SKM-1 treated with dmso at 0.1 percent for 144 hours (cell line): ENCODE measurements at regions not wholly inside any gene's neighbourhood (a gene's known extent, or its start where the extent isn't known, plus 50 kb on each side); places are given as distances from the start of the nearest gene placed in this dataset.
A peak's percentile ranks its signal among the peaks of the same experiment; 100 is the strongest.

Experiments used
- DNase-seq: peaks from one replicate; lab custom pipeline; 2025; ENCODE audit not compliant: unreplicated experiment; lab: John Stamatoyannopoulos, UW

DNA sequence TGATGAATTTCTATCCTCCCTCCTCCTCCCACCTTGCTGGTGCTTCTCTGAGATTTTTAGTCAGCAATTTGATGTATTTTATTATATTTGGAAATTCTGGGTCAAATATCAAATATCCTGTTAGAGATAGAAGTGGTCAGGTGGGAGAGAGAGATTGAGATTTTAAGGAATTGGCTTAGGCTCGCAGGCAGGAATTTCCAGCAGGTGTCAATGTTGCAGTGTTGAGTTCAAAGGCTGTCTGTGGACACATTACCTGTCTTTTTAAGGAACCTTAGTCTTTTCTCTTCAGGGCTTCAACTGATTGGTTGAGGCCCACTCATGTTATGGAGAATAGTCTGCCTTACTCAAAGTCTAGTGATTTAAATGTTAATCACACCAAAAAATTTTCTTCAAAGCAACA is 457.3 kb downstream of the FLRT2 start:
- DNase-seq, result no peak

DNA sequence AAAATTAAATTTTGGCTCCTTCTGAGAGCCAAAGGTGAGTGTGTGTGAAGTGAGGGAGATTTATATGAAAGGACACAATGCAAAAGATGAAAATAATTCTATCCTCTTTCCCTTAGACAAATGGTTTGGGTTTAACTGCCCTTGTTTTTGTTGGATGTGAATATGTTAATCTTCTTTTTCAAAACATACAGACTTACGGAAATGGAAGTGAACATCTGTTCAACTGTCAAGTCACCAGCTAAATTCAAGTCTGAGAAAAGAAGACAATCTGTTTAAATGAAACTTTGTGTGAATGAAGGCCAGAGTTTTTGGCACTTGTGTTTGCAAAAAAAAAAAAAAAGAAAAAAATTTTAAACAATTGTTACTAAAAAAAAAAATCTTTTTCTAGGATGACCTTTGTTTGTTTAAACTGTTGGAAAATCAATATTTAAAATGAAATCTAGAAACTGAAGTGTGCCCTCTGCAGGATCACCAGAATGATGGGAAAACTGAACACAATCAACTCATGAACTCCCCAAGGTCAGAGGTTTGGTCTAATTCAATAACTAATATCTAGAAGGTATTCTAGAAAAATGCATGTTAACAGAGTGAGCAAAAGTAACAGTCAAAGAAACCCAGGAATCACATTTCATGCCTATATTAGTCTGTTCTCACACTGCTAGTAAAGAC is 448.8 kb downstream of the FLRT2 start:
- DNase-seq, result no peak

DNA sequence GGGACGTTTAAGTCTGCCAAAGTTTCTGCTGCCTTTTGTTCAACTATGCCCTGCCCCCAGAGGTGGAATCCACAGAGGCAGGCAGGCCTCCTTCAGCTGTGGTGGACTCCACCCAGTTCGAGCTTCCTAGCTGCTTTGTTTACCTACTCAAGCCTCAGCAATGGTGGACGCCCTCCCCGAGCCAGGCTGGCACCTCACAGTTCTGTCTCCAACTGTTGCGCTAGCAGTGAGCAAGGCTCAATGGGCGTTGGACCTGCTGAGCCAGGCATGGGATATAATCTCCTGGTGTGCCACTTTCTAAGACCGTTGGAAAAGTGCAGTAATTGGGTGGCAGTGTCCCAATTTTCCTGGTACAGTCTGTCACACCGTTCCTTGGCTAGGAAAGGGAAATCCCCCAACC is 444.7 kb downstream of the FLRT2 start:
- no peak for DNase-seq

DNA sequence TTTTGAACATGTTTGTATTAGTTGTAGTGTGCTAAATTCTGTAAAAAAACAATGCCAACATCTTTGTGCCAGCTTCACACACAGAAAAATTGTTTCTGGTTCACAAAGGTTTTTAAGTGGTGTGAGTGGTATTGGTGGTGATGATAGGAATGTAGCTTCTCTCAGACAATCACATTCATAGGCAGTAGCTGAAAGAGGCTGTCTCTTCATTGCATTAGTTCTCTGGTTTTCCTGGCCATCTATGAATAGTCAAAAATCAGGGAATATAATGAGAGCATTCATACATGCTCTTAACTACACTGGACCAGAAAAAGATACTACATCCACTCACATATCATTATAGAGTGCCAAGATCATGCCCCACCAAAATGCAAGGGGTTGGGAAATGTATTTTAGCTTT is 433.5 kb downstream of the FLRT2 start:
- DNase-seq, result no peak

DNA sequence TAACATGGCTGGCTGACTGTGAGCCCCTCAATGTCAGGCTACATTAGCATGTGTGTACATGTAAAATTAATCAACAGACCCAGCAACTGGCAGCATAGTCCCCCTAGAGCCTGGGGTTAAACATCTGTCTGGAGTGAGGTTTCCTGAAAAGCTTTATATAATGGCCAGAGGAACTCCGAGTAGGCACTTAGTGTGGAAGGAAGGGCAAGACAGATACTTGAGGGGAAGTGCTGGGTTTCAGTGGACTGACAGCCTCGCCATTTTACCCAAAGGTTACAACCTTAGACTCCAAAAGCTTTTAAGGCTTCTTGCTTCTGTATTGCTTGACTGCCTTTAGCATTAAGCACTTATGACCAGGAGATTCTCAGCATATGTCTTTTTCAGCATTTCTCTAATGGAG is 430.8 kb downstream of the FLRT2 start:
- no peak for DNase-seq

DNA sequence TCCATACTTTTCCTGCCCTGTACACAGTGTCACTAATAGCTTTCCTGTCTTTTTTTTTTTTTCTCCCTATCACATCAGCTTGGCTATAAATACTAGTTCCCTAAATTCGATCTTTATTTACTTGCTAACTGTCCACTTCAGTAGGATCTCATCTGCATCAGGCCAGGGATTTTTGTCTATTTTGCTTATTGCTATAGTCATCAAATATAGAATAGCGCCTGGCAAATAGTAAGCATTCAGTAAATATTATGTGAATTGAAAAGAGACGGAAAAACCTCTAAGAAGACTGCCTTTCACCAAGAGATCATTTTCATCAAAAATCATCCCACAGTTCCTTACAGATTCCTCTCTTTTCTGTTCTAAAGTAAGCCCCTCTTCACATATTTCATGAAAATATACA is 429.1 kb downstream of the FLRT2 start:
- DNase-seq, result no peak

DNA sequence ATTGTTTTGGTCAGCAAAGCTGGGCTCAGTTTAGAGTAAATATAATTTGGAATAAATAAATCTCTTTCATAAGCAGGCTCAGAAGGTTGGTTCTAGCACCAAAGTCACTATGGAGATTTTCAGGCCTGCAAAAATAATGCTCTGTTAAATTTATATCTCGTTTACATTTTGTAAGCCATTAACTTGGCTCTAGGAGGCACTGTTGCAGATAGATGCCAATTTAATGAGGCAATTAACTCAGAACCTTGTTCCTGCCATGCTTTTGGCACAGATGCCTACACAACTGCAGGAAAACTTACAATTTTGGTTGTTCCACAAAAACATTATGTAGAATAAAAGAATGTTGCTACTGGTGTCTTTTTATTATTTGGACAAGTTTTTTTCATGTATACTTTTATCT is 428.1 kb downstream of the FLRT2 start:
- DNase-seq, result no peak

DNA sequence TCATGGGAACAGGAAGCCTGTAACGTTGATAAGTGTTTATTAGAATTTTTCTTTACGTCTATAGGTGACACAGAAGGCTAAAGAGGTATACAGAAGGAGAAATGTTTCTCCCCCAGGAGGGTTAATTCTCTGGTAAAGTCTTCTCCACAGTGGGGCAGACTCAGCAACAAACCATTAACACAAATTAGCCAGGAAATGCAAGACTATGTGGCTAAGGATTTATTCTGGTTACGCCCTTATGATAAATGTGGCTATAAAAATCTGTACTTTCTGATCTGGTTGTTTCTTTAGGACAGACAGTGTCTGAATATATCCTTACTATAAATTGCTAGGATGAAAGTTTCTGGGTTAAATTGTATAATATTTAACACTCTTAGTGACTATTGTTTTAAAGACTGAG is 423.3 kb downstream of the FLRT2 start:
- no peak for DNase-seq

DNA sequence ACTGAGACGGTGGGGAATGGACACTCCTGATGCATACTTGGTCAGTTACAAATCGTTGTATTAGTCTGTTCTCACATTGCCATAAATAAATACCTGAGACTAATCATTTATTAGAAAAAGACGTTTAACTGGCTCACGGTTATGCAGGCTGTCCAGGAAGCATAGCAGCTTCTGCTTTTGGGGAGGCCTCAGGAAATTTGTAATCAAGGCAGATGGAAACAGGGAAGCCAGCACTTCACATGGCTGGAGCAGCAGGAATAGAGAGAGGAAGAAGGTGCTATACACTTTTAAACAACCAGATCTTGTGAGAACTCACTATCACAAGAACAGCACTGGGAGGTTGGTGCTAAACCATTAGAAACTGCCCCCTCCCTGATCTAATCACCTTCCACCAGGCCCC is 418.2 kb downstream of the FLRT2 start:
- DNase-seq, result peak; percentile 5

DNA sequence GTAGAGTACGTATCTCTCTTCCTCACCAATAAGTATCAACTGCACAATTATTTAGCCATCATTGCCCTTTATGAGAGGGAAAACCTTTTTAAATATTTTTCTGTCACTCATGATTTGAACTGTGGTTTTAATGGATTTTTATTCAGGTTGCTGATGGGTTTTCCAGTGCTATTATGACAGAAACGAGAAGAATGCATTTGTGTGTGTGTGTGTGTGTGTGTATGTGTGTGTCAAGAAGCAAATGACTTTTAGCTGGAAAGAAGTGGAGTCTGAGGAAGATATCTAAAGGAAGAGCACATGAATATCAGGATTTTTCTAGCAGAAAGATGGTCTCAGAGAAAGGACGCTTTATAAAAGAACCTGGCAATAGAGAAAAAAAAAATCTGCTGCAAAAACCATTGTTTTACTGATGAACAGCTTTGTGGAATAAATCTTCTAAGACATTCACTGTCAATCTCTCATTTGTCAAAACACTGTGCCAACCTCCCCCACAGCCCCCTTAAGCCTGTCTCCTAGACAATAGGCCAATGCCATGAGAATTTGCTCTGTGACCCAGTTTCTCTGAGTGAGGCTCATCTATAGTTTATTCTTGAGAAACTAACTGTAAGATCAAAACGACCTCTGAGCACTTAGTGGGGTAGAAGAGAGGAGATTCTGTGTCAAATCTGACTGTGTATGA is 417.7 kb downstream of the FLRT2 start:
- no peak for DNase-seq

DNA sequence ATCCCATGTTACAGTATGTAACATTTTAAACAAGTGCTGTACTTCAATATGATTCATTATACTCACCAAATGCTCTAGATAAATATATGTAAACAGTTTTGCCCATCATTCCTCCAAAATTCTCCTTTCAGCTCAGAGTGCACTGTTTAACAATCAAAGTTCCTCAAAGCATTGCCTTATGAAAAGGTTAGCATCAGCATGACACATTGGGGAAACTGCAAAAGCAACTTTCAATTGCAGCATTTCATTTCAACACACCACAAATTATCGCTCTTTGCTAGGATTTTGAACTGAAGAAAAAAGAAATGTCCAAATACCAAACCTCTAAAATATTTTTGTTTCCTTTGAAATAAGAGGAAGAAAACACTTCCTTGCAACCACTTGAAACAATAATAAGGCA is 413.2 kb downstream of the FLRT2 start:
- DNase-seq, result no peak

DNA sequence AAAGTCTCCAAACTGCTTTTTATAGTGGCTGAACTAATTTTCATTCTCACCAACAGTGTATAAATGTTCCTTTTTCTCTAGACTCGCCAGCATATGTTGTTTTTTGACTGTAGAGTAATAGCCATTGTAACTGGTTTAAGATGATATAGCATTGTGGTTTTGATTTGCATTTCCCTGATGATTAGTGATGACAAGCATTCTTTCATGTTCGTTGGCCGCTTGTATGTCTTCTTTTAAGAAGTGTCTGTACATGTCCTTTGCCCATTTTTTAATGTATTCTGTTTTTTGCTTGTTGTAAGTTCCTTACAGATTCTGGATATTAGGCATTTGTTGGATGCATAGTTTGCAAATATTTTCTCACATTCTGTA is 404.9 kb downstream of the FLRT2 start:
- DNase-seq, result no peak

DNA sequence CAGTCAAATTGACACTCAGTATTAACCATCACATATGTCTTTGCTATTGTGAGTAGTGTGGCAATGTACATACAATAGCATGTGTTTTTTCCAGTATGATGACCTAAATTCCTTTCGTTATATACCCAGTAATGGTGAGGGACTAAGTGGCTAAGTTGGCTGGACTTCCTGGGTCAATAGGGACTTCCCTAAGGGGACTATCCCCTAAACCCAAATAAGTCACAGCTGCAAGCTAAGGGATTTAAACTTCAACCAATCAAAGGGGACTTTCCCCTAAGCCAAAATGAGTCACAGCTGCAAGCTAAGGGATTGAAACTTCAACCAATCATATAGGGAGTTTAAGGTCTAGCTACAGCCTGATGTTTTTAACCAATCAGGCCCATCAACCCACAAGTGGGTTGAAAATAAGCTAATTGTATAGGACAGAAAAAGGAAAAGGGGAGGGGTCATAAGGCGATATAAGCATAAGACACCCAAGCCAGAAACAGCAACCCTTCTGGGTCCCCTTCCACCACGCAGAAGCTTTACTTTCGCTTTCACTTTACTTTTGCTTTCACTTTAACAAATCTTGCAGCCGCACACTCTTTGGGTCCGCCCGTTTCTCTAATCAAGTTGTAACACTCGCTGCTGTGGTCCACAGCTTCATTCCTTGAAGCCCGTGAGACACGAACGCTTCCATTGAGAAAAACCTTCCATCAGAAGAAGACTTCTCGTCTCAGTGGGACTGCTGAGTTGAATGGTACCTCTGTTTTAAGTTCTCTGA is 404.4 kb downstream of the FLRT2 start:
- DNase-seq, result peak; percentile 14

DNA sequence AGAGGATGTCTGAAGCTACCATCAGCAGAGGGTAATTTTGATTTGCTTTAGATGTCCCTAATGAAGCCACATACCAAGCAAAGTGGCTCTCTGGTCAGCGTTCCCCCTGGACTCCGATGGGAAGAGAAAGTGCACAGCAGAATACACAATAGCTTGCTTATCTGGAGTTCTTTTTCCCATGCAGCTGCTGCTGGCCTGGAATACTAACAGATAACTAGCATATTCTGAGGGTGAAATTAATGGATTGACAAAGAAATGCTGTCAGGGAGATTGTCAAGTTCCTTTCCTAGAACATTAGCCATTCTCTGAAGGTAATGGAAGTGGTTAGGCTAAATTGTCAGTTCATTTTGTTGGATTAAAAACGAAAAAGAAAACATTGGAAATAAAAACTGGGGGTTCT is 391.3 kb downstream of the FLRT2 start:
- DNase-seq, result no peak

DNA sequence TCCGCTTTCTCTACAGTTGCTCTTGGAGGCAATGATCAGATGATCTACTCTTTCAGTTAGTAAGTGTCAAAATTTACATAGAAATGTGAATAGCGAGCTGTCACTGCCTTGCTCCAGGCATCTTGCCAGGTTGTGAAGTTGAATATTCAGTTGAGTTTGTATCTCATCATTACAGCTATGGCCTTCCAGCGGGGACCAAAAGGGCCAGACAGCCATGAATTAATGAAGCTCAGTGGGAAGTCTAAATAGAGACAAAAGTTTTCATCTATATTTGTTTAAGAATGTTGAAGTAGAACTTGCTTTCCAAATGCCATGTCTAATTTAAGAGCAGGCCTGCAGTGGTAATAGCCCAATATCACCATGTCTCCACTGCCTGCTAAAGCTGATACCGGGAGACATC is 387.8 kb downstream of the FLRT2 start:
- DNase-seq, result no peak

DNA sequence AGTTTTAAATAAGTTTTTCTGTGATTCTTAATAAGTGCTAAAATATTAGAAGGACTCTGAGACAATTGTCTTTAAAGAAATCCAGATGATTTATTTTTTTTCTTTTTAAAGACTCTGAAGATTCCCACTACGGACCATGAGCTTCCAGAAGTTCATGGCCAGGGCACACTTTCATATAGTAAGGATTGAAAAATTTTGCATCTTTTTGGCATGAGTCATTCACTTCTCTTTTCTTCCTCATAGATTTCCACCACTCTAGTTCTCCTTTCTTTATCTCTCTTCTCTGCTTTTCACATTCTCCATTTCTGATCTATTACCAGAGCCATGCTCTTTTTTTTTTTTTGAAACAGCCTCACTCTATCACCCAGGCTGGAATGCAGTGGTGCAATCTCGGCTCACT is 385.8 kb downstream of the FLRT2 start:
- no peak for DNase-seq

DNA sequence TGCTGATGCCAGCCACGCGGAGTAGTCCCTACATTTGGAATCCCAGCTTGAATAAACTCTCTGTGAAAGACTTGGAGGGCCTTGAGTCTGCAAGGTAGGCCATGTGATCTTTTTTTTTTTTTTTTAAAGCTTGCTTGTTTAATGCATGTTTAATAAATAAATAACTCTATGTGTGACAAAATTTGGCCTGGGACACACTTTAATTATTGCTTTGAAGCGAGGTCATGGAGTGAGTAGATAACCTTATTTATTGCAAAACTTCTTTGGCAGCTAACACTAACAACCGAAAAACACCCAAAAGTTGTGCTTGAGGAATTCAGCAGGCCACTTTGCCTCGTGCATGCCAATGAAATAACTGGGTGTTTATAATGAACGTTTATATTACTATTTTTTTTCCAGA is 382.2 kb downstream of the FLRT2 start:
- no peak for DNase-seq

DNA sequence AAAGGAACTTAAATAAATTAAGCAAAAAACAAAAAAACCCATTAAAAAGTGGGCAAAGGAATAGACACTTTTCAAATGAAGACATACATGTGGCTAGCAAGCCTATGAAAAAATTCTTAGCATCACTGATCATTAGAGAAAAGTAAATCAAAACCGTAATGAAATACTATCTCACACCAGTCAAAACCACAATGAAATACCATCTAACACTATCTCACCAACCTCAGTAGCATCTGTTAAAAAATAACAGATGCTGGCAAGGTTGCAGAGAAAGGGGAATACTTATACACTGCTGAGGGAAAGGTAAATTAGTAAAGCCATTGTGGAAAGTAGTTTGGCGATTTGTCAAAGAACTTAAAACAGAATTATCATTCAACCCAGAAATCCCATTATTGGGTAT is 381.1 kb downstream of the FLRT2 start:
- DNase-seq, result no peak

DNA sequence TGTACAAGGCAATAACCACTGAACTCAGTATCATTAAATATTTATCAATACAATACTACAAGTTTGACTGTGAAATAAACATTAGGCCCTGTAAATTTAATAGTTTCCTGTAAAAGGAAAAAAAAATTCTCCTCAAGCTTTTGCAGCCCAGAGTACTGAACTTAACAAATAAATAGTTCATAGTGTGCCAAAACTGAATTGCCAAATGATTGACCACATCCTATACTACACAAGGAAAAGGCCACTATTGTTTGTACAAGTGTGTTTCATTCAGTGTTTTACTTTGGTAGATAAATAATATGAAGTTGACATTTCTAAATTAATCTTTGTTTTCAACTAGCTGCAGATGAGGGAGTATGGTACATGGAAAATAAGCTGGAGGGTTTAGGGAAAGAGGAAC is 379.6 kb downstream of the FLRT2 start:
- no peak for DNase-seq

DNA sequence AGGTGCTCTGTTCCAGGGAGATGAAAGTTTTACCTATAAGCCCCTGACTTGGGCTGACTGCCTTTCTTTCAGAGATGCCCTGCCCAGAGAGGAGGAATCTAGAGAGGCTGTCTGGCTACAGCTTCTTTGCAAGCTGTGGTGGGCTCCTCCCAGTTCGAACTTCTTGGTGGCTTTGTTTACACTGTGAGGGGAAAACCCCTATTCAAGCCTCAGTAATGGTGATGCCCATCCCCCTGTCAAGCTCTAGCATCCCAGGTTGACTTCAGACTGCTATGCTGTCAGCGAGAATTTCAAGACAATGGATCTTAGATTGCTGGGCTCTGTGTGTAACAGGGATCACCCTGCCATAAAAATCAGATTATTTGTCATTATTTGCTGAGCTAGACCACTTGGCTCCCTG is 377.6 kb downstream of the FLRT2 start:
- no peak for DNase-seq

DNA sequence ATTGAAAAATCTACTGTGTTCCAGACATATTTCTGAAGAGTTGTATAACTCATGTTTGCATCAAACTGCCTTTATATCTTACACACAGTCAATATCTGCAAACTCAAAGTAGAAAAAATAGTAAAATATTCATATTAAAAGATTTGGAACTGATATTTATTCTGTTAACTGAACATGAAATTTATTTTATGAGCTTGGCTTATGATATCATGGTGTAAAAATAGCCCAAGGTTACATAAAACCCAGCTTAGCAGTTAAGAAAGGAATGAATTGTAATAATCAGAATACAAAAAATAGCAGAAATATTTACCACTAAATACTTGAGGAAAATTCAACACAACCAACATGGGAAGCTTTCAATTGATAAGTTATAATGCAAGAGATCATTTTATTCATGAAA is 367.9 kb downstream of the FLRT2 start:
- no peak for DNase-seq

DNA sequence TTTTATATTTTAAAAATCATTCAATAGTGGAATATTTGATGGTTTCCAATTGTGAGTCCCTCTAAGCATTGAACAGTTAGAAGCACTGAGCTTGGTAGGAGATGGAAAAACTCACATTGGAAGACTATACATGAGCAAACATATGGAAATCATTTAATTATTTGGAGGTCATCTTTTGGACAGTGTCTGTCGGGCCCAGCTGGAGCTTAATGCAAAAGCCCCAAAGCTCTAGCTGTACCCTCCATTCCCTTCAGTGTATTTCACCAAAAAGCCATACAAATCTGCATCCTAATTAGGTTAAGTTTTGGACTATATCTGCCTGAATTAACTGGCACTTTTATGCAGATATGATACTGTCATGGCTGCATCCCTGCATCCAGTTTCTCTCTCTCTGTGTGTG is 365.7 kb downstream of the FLRT2 start:
- DNase-seq, result no peak

DNA sequence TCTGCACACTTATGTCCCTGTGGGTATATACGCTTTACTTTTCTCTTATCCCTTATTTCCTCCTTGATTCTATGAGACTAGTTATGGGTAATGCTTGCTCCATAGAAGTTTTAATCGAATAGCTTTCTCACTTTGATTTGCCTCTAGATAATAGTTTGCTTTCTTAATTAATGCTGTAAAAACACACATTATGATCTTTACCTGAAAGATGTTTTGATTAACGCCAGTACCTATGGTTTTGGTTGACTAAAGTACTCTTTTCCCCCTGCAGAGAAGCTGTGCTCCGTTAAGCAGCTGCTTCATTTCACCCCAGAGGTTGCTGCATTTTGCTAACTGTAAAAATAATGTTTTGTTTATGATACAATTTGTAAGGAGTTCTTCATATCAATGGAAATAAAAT is 362.3 kb downstream of the FLRT2 start:
- DNase-seq, result no peak
